ENCODE measurements at regions not wholly inside any gene's neighbourhood (a gene's known extent, or its start where the extent isn't known, plus 50 kb on each side); places are given as distances from the start of the nearest gene placed in this dataset.

DNA sequence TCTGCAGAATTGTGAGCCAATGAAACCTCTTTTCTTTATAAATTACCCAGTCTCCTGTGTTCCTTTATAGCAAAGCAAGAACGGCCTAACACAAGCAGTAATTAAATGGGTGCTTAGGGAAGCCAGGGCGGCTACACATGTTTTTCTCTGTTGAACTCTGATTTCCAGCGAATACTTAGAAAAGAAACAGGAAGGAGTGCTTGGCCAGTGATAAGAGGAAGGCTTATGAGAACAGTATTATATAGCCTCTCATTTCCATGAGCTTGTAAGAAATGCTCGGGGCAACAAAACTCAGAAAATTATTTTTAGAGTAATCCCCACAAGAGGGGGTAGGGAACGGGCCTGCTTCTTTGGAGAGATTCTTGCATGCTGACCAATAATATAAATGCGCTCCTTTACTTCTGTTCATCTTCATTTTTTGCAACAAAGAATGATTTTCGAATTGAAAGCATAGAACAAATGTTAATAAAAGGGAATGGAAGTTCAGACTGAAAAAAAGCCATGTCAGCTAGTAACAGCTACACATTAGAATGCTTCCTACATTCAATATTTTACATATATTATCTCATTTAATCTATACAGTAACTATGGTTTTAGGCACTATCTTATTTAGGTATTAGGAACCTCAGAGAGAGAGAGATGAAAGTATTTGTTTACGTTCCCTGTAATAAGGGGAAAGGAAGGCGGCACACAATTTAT lies 49.7 kb upstream of the CCDC85A start:
- TF ChIP-seq, protein P1, sequence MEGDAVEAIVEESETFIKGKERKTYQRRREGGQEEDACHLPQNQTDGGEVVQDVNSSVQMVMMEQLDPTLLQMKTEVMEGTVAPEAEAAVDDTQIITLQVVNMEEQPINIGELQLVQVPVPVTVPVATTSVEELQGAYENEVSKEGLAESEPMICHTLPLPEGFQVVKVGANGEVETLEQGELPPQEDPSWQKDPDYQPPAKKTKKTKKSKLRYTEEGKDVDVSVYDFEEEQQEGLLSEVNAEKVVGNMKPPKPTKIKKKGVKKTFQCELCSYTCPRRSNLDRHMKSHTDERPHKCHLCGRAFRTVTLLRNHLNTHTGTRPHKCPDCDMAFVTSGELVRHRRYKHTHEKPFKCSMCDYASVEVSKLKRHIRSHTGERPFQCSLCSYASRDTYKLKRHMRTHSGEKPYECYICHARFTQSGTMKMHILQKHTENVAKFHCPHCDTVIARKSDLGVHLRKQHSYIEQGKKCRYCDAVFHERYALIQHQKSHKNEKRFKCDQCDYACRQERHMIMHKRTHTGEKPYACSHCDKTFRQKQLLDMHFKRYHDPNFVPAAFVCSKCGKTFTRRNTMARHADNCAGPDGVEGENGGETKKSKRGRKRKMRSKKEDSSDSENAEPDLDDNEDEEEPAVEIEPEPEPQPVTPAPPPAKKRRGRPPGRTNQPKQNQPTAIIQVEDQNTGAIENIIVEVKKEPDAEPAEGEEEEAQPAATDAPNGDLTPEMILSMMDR (IDR thresholded peaks at IDR 0.05) = no peak
- TF ChIP-seq EZH2phosphoT487 (IDR thresholded peaks at IDR 0.05) = no peak
